CD4-positive, alpha-beta T cell treated with Interleukin-12 subunit alpha and Interleukin-12 subunit beta, for 1 hour (primary cell): ENCODE measurements at regions not wholly inside any gene's neighbourhood (a gene's known extent, or its start where the extent isn't known, plus 50 kb on each side); places are given as distances from the start of the nearest gene placed in this dataset.

Experiments used
- DNase-seq: peaks from one replicate; pipeline ENCODE4 v3.0.0-alpha.2; 2020

DNA sequence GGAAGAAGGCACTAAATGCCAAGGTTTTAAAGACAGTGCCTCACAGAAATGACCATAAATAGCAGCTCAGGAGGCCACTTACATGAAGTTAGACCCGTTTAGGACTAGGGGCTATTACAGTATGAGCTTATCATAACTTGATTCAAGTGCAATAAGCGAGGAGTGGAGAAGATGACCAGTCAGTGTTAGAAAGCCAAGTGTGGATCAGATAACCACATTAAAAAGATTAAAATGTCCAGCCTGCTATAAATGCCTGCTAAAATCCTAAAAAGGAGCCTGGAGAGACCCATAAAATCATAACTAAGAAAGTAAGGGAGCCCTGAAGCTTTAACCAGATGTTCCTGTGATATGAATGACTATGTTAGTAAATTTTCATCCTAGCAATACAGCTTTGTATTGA is 117.5 kb upstream of the ZNF521 start:
- DNase-seq: no peak

GRCh38 chr18:25467226-25467987 is 115.4 kb upstream of the ZNF521 start:
- DNase-seq: no peak

- no peak for DNase-seq
Observed at GRCh38 chr18:25465152-25465732, 113.3 kb upstream of the ZNF521 start.

GRCh38 chr18:25464227-25464626 is 112.3 kb upstream of the ZNF521 start:
- no peak for DNase-seq

DNA sequence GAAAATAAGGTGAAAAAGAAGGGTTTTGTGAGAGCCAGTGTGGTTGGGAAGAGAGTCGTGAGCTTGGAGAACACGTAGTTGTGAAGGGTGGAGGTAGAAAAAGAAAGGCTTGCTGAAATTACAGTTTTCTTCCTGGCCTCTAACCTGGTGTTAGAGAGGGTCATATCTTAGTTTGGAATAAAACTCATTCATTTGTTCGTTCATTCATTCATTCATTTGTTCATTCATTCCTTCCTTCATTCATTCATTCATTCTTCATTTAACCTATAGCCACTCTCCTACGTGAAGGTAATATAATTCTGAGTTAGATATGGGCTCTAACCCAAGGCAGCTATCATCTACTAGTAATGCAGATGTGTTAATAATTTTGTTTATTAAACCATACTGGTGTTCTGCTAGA is 111.8 kb upstream of the ZNF521 start:
- DNase-seq: no peak

DNA sequence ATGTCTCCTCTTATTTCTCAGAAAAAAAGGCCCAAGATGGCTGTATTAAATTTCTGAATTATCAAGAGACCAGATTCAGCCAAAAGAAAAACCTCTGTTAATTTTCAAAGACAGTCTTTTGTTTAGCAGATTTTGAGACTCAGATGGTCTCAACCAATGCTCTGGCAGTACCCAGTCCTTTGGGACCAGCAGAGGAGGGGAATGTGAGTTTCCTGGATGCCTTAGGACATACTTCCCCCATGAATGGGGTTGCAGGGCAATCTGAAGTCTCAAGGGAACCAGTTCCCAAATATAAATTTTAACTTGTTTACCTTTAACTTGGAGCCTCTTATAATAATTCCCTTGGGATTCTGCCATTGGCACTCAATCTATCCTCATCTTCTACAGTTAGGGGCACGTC is 107.8 kb upstream of the ZNF521 start:
- DNase-seq: no peak

DNA sequence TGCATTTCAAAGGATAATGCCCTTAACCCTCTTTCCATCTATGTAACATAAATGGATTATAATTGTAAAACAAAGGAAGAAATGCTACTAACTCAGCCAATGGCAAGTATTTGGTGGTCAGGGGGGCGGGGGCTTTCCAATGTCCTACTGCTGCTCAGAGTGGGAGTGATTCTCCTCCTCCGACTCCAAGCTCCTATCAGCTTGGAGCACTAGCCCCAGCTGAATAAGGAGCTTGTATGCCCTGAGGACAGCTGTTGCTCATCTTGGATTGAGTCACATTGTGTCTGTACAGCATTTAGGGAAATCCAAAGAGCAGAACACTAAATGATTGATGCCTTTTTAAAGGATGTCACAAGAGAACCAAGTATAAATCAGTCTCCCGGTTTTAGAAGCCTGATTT is 105.6 kb upstream of the ZNF521 start:
- no peak for DNase-seq

DNA sequence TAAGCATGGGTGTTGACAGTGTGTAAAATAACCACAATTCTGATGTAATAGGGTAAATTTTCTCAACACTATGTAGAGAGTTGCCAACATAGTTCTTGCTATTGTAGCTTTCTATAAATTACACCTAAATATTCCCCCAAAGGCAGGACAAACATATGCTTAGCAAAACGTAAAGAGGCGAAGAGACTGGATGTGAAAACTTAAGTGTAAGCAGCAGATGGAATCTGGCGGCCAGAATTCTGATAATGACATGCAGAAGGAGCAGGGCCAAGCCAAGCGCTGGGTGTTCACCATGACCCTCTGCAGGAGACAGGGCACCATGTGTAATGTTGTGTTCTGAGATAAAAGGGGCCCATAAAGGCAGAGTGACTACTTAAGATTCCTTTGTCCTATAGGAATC is 105.2 kb upstream of the ZNF521 start:
- no peak for DNase-seq

DNA sequence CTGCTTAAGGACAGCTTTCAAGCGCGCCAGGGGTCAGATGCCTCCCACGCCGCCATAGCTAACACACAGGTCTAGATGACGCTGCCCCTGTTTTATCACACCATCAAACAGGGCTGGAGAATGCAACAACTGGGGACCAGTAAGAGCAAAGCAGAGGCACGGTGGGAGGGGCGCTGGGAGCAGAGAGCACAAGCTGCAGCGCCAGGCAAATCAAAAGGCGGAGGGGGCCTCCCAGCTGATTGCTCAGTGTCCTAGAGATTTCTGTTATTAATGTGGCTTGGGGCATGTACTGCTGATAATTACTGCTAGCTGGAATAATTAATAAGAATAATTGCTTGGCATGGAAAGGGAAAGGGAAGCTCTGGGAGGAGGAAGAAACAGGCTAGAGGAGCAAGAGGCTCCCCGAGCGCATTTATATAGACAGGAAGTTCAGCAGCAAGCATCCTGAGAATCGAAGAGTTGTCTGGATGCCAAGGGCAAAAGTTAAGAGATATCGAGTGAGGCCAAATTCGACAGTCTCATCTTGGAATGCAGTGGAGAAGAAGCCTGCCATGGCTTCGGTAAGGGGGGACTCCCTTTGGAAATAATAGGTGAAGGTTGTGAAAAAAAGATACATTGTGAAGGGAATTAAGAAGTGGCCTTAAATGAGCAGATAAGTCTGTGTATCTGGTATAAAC is 104.5 kb upstream of the ZNF521 start:
- no peak for DNase-seq

- DNase-seq: no peak
Observed at GRCh38 chr18:25455646-25456045, 103.7 kb upstream of the ZNF521 start.

- DNase-seq: no peak
Observed at GRCh38 chr18:25455159-25455558, 103.2 kb upstream of the ZNF521 start.

GRCh38 chr18:25454730-25455129 is 102.8 kb upstream of the ZNF521 start:
- no peak for DNase-seq

DNA sequence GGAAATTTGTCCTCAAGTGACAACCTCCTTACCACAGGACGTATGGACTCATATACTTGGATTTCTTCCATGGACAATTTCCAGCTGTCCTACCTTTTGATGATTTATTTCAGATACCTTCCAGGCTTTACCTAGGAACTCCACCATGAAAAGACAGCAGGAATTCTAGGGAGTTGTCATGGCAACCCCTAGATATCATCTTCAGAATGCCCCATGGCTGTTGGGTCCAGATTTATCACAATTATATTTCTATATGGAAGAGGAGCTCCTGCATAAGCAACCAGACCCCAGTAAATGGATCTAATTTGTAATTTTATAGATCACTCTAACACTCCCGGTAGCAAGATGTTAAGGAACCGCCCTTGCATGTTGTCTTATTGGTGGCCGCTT is 102.3 kb upstream of the ZNF521 start:
- DNase-seq: no peak

- no peak for DNase-seq
Observed at GRCh38 chr18:25453556-25454269, 101.7 kb upstream of the ZNF521 start.

DNA sequence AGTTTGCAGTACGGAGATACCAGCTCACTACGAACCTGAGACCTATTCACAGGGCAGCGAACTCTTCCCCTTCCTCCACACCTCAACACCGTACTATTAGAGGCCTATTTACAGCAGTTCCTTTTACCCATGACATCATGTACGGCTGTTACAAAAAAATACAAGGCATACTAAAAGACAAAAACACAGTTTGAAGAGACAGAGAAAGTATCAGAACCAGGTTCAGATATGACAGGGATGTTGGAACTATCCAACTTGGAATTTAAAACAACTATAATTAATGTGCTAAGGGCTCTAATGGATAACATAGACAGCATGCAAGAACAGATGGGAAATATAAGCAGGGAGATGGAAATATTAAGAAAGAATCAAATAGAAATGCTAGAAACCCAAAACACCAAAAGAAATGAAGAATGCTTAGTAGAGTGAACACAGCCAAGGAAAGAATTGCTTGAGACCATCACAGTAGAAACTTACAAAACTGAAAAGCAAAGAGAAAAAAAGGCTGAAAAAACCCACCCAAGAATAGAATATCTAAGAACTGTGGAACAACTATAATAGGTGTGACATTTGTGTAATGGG is 99.2 kb upstream of the ZNF521 start:
- DNase-seq: no peak

- no peak for DNase-seq
Observed at GRCh38 chr18:25449046-25449445, 97.1 kb upstream of the ZNF521 start.

GRCh38 chr18:25446972-25447371 is 95.0 kb upstream of the ZNF521 start:
- no peak for DNase-seq

DNA sequence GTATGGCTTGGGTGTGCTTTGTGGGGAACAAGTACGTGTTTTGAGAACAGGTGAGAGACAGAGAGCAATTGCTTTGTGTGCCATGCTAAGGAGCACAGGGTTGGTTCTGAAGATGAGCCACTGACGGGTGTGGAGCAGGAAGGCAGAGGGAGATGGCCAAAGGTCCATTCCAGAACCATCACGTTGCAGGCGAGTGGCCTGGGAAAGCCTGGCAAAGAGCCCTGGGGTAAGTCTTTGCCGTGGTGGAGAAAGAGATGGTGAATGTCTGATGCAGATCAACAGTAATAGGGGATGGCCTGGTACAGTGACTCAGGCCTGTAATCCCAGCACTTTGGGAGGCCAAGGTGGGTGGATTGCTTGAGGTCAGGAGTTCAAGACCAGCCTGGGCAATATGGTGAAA is 93.5 kb upstream of the ZNF521 start:
- no peak for DNase-seq

DNA sequence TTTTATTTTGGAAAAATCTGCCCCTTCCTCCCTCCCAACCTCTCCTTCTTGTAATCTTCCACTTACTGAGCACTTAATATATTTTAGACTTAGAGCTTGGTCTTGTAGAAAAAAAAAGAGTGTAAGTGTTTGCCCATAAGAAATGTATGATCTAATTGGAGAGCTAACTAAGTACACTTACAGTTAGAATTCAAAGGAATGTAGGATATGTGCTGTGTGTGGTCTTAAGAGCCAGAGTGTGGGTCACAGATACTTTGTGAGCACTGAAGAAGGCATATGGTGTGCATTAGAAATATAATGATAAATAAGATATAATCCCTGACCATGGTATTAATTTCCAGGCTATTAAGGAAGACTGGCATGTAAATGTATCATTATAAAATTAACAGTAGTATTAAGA is 91.8 kb upstream of the ZNF521 start:
- no peak for DNase-seq

DNA sequence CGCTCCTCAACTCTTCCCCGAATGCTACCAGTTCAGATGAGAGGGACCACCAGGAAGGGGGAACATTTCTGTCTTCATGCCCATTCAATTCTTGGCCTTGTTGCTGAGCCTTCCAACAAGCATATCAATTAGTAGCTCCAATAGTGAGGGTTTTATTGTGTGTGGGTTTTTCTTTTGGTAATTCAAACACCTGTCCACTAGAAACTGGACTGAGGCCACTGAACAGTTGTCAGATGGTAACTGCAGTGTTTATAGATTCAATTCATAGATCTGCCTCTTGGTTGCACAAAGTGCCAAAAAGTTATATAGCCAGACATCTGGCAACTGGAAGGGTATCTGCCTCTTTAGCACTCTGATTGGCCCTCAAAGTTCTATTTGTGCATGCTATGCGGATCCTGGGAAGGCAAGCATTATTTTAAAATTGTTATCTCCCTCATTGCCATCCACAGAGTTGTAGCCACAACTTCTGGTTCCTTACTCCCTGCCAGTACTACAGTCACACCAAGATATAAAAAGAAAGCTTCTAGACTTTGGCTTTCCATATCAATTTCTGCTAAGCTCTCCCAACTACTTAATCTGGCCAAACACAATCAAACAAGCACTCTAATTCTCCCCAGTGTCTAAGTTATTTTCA is 83.3 kb upstream of the ZNF521 start:
- no peak for DNase-seq

- no peak for DNase-seq
Observed at GRCh38 chr18:25434745-25435144, 82.8 kb upstream of the ZNF521 start.

DNA sequence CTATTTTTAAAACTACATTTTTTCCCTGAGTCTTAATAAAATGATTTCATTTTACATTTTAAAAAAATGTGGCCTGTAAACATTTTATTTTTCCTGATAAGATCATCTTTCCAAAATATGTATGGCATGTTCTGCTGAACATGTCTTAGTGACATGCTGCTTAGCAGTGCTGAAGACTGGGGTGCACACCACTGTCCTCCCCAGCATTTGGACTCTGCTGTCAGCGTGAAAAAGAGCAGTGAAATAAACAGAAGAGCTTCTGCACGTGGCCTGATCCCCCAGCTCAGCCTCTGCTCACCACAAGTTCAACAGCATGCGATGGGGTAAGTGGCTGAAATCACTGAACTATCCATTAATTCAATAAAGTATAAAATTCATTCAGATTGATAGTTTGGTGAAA is 81.6 kb upstream of the ZNF521 start:
- DNase-seq: no peak

GRCh38 chr18:25425024-25425423 is 73.1 kb upstream of the ZNF521 start:
- DNase-seq: no peak
